ENCODE measurements at regions not wholly inside any gene's neighbourhood (a gene's known extent, or its start where the extent isn't known, plus 50 kb on each side); places are given as distances from the start of the nearest gene placed in this dataset.

DNA sequence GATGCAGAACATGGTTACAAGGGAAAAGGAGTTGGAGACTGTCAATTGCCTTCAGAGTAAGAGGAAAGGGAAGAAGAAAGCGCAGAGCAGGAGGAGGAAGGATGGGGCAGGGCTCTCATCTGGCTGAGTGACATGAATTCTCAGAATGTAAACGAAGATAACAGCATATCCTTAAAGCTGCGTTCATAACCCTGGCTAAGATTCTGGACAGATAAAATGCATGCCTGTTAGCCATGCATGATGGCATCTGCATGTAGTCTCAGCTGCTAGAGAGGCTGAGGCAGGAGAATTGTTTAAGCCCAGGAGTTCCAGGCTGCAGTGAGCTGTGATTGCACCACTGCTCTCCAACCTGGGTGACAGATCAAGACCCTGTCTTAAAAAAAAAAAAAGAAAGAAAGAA is 493.5 kb upstream of the PRKX start:
- no peak for DNase-seq

DNA sequence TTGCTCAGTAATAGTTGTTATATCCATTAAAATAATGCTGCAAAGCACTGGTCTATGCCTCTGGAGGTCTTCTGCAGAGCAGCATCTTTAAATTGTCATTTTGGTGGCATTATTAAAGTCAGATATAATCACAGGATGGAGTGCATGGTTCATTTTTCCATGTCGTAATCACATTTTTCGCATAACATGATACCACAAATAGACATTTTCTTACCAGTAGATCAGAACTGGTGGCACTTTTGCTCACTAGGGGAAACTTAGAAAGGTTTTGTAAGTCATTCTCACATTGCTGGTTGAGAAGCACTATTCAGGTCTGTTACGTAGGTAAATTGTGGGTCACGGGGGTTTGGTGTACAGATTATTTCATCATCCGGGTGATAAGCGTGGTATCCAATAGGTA is 484.5 kb upstream of the PRKX start:
- DNase-seq = no peak

DNA sequence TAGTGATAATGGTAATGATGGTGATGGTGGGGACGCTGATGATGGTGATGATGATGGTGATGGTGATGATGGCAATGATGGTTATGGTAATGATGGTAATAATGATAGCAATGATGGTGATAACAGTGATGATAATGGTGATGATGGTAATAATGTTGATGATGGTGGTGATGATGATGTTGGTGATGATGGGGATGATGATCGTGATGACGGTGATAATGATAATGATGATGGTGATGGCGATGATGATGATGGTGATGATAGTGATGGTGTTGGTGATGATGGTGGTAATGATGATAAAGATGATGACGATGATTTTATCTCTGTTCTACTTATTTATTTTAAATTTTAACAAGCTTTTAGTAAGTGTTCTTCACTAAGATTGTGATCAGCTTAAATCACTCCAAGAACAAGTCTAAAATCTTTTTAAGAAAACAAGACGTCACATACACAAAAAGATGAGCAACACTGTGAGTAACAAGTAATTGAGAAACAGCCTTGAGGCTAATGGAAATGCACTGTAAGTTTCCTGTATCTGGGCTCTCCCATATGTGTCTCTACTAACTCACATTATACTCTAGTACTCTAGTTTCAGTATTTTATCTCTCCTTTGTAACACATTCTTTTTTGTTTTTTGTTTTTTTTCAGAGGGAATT is 480.2 kb upstream of the PRKX start:
- DNase-seq = no peak

GRCh38 chrX:4186331-4186730 is 472.9 kb upstream of the PRKX start:
- no peak for DNase-seq

DNA sequence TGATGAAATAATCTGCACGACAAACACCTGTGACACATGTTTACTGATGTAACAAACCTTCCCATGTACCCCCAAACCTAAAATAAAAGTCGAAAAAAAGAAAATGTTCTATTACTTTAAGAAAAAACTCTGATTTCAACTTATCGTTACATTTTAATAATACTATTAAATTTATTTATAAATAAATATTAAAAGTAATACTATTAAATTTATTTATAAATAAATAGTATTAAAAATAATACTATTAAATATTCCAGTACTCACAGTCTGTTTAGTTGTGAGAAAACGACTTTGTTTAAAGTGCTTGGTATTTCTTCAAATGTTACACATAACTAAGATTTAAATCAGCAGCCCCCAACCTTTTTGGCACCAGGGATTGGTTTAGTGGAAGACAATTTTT is 471.6 kb upstream of the PRKX start:
- no peak for DNase-seq

DNA sequence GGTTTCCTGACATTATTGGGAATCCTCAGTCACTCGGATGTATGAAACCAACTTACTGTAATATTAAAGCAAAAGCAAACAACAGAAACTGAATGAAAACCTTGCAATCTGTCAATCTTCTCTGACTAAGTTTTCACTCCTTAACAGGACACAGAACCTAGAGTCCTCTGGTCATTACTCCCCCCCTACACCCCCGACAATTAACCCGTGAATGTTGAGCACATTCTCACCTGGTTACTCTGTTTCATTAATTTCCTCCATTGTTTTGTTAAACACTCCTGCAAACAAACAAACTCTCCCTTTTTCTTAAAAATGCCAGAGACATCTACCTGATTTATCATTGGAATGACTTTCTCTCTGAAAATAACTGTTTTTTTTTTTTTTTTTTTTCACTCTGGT is 469.0 kb upstream of the PRKX start:
- no peak for DNase-seq

DNA sequence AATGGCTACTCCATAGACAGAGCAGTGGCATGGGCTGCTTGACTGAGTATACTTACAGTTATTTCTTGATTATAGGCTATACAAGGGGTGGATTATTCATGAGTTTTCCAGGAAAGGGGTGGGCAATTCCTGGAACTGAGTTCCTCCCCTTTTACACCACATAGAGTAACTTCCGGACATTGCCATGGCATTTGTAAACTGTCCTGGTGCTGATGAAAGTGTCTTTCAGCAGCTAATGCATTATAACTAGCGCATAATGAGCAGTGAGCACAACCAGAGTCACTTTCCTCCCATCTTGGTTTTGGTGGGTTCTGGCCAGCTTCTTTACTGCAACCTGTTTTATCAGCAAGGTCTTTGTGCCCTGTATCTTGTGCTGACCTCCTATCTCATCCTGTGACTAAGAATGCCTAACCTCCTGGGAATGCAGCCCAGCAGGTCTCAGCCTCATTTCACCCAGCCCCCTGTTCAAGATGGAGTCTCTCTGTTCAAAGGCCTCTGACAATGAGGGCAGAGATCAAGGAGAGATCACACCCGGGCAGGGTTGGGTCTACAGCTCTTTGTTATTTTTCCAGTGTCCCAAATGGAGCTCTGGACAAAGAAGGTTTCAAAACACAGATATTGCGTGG is 468.4 kb upstream of the PRKX start:
- no peak for DNase-seq

DNA sequence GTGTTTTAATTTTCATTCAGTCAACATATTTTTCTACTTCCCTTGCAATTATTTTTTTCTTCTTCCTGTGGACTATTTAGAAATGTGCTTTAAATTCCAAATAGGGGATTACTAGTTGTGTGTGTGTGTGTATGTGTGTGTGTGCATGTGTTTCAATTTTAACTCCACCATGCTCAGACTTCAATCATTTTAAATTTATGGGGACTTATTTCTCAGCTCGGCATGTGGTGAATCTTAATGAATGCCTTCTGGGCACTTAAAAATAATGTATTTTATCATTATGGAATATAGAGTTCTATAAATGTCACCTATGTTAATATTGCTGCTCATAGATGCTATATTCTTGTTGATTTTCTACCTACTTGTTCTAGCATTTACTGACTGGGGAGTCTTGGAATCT is 465.6 kb upstream of the PRKX start:
- DNase-seq = no peak

GRCh38 chrX:4175221-4175620 is 461.8 kb upstream of the PRKX start:
- no peak for DNase-seq

GRCh38 chrX:4173743-4174142 is 460.3 kb upstream of the PRKX start:
- DNase-seq = no peak

DNA sequence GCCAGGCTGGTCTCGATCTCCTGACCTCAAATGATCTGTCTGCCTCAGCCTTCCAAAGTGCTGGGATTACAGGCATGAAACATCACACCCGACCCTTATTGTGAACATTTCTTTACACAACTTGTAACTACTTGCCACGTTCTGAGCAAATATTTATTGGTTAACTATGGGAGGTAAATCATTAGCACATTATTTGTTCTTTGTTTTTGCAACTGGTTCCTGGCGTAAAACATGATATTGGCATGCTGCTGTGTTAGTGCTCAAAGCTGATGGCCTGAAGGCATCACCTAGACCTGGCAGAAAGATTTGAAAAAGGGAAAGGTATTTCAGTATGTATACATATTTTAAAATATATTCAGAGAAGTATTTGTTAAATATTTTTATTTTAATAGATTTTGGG is 438.3 kb upstream of the PRKX start:
- no peak for DNase-seq

DNA sequence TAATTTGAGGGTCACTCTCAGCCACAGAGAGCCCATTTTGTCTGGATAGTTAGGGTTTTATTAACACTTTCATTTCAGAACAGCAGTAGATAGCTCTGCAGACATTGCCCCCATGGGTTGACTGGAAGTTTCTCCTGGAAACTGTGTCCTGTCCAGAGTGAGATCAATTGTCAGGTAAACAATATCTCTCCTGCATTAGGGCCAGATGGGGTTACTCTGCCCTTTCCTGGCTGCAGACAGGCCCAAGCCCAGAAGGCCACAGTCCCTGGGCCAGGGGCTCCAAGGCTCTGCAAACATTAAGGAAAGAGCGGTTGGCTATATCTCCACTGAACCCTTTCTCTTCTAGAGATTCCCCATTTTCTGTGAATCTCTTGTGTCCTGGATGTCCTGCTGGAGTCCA is 436.8 kb upstream of the PRKX start:
- DNase-seq = no peak

DNA sequence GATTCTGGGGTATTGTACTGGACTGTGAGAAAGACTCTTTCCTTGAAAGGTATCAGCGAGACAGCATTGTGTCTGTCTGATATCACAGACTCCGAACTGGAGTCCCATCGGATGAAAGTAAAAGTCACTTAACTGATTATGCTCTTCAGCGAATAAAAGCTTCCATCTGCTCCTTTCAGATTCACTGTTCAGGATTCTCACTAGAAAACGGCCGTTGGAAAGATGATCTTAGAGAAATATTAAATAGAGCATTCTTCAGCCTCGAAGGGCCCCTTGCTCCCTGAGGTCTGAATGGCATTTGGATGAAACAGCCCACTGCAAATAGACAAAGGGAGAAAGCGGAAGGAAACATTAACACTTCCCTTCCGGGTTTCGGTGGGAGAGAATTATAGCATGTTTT is 416.2 kb upstream of the PRKX start:
- DNase-seq = no peak

DNA sequence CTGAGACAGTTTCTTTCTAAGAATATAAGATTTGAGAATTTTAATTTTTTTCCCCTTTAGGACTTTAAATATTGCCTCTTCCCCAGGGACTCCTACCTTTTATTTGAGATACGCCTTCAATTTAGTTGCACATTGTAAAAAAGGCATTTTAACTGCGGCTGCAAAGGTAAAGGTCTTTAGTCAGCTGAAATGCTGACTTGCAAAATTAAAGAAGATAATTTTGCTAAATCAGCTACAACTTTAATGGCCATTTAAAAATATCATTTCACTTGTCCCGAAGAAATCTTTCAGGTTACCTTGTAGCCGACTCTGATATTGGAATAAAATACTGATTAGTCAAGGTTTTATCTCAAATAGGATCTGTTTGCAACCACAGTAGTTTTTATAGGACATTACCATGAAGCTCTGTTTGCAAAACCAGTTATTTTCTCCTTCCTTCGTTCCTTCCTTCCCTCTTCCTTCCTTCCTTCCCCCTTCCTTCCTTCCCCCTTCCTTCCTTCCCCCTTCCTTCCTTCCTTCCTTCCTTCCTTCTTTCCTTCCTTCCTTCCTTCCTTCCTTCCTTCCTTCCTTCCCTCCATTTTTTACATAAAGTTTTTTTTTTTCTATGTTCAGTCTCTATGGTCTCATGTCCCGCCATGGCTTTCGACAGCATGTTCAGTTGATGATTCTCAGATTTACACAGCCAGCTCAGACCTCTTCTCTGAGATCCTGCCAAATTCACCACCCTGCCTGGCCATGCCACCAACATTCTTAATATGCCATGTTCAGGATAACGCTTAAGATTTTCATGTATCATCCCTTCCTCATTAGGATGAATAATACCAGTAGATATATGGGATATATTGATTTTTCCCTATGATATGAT is 405.4 kb upstream of the PRKX start:
- DNase-seq = no peak

DNA sequence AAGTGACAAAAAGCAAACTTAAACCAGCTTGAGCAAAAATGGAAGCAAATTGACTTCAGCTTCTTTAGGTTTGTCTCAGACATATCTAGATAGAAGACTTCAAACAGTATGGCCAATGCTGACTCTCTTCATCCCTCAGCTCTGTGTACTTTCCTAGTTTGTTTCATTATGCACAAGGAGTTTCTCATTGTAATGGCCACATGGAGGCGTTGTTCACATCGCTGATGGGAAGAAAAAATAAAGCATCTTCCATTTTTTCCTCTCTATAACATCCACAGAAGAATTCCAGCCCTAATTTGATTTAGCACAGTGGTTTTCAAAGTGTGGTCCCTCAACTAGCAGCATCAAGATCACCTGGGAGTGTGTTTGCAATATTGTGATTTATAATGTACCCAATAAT is 397.5 kb upstream of the PRKX start:
- no peak for DNase-seq

DNA sequence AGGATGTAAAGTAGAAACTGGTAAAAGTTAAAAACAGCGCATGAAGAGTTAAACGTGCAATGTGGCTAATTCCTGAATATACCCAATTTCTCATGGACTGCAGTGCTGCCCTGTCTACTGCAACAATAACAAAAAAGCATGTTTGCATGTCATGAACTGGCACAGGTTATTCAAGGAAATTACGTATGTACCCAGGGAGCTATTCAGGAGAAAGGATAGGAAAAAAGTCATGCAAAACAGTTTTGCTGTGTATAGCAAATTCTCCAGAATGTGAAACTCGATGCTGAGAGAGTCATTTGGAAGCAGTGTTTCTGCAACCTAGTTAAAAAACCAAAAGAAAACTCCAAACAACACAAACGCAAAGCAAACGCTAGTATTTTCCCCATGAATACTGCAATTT is 381.5 kb upstream of the PRKX start:
- no peak for DNase-seq

GRCh38 chrX:4091046-4091760 is 377.8 kb upstream of the PRKX start:
- no peak for DNase-seq

GRCh38 chrX:4059893-4060292 is 346.4 kb upstream of the PRKX start:
- DNase-seq = no peak

- no peak for DNase-seq
Observed at GRCh38 chrX:4043951-4044350, 330.5 kb upstream of the PRKX start.

GRCh38 chrX:4035874-4036273 is 322.4 kb upstream of the PRKX start:
- no peak for DNase-seq

GRCh38 chrX:4028151-4028550 is 314.7 kb upstream of the PRKX start:
- DNase-seq = no peak

DNA sequence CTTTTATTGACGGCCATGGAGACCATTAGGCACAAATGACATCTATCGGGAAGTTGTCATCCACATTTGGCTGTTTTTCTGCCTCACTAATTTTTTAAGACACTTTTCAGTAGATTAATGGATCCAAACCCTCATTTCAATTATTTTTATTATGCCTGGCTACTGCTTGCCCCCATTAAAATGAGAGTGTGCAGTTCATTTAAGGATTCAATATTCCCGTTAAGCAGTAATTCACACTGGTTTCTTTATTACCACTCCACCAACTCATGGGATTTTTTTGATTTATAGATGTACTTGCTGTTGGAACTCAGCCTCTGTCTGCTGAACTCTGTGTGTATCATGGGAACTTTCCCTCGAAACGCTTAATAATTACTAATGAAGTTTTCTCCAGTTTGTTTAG is 291.8 kb upstream of the PRKX start:
- DNase-seq = no peak

GRCh38 chrX:4004822-4005221 is 291.4 kb upstream of the PRKX start:
- no peak for DNase-seq

- no peak for DNase-seq
Observed at GRCh38 chrX:3994315-3994714, 280.9 kb upstream of the PRKX start.
